Testis (tissue), 2 donors: ENCODE measurements at regions not wholly inside any gene's neighbourhood (a gene's known extent, or its start where the extent isn't known, plus 50 kb on each side); places are given as distances from the start of the nearest gene placed in this dataset.
A peak's percentile ranks its signal among the peaks of the same experiment; 100 is the strongest.

Experiments
- DNase-seq: peaks from one replicate; pipeline ENCODE4 v3.0.0-alpha.2; 2019
- H3K27ac ChIP-seq, 2 donors: fragments of 200-600 bp; sonication (generic); one replicate each; pipeline ENCODE4 v1.5.1; 2019
- H3K27me3 ChIP-seq: fragments of 200-600 bp; sonication (generic); one replicate; pipeline ENCODE4 v1.5.1; 2019
- H3K36me3 ChIP-seq: fragments of 200-600 bp; sonication (generic); one replicate; pipeline ENCODE4 v1.5.1; 2017; ENCODE audit warnings: low read depth; ENCODE audit errors: missing control alignments
- H3K4me1 ChIP-seq: fragments of 200-600 bp; sonication (generic); one replicate; pipeline ENCODE4 v1.5.1; 2019
- H3K4me3 ChIP-seq, 2 donors: fragments of 200-600 bp; sonication (generic); one replicate each; pipeline ENCODE4 v1.5.1; 2017 to 2019
- H3K9me3 ChIP-seq: fragments of 200-600 bp; sonication (generic); one replicate; pipeline ENCODE4 v1.5.1; 2017
- CTCF ChIP-seq, 3 experiments: fragments of 450-650 bp in 2 of 3; fragments of 200-600 bp in 1 of 3; sonication (generic) in 1 of 3; IDR thresholded peaks; one replicate each; pipeline ENCODE4 v1.5.1; 2016 to 2019; ENCODE audit warnings: antibody characterized with exemption in 3 of 3, mild to moderate bottlenecking in 2 of 3, moderate library complexity in 1 of 3
- POLR2A ChIP-seq: fragments of 450-650 bp; IDR thresholded peaks from one replicate; pipeline ENCODE4 v1.6.1; 2017; ENCODE audit warnings: antibody characterized with exemption, mild to moderate bottlenecking, moderate library complexity
- WGBS, 2 donors: methylation state at CpG; one replicate each; pipeline ENCODE4 v1.1.5; 2018; 5-methylcytosine and 5-hydroxymethylcytosine counted together
- intact Hi-C: fragments of 100-400 bp; cut with DNase I; formaldehyde crosslinking; loops from one replicate; pipeline ENCODE4 v1.15.1; 2023; ENCODE audit warnings: low total_unique reads

- no peaks in the 10 kb centered on the region for H3K9me3 ChIP-seq
- H3K27me3 ChIP-seq = no peaks in the 10 kb centered on the region
- H3K4me3 ChIP-seq = no peak overlapping the region
- H3K27ac ChIP-seq = peak overlapping the region in 1 of 2 donors; percentile 18
- DNase-seq = no peak
- intact Hi-C loops = no loop called here
- TF ChIP-seq POLR2A = no peak
- no peak for TF ChIP-seq CTCF (IDR thresholded peaks at IDR 0.05)
- H3K36me3 ChIP-seq = no peaks in the 10 kb centered on the region
- 72% methylated on average over 20 of the region's 20 CpGs for WGBS, 2 donors
- H3K4me1 ChIP-seq = no peaks in the 10 kb centered on the region
Measured at GRCh38 chr12:114747012-114747858, 63.3 kb upstream of the TBX3 start.

- no peaks in the 10 kb centered on the region for H3K36me3 ChIP-seq
- H3K27ac ChIP-seq = no peak overlapping the region
- DNase-seq = no peak
- H3K4me3 ChIP-seq = no peak overlapping the region
- intact Hi-C loops = no loop called here
- TF ChIP-seq POLR2A (no peak), CTCF (IDR thresholded peaks at IDR 0.05) (no peak)
- WGBS, 2 donors = 57 to 60% methylated on average over 6 of the region's 6 CpGs
- H3K4me1 ChIP-seq = no peaks in the 10 kb centered on the region
- no peaks in the 10 kb centered on the region for H3K9me3 ChIP-seq
- H3K27me3 ChIP-seq = no peaks in the 10 kb centered on the region
Measured at GRCh38 chr12:114746297-114747011, 62.5 kb upstream of the TBX3 start.

GRCh38 chr12:114744691-114745090 lies 60.7 kb upstream of the TBX3 start:
- H3K4me3 ChIP-seq = no peak overlapping the region
- no peaks in the 10 kb centered on the region for H3K27me3 ChIP-seq
- no peaks in the 10 kb centered on the region for H3K4me1 ChIP-seq
- no peaks in the 10 kb centered on the region for H3K36me3 ChIP-seq
- intact Hi-C loops = no loop called here
- no peaks in the 10 kb centered on the region for H3K9me3 ChIP-seq
- WGBS, 2 donors = 59 to 61% methylated on average over 15 of the region's 15 CpGs
- no peak overlapping the region for H3K27ac ChIP-seq
- TF ChIP-seq CTCF (IDR thresholded peaks at IDR 0.05) = no peak
- TF ChIP-seq POLR2A = no peak
- DNase-seq = no peak

GRCh38 chr12:114744285-114744684 lies 60.3 kb upstream of the TBX3 start:
- Histone ChIP-seq H3K4me1 (no peaks in the 10 kb centered on the region), H3K27me3 (no peaks in the 10 kb centered on the region), H3K4me3 (no peak overlapping the region), H3K9me3 (no peaks in the 10 kb centered on the region), H3K36me3 (no peaks in the 10 kb centered on the region), H3K27ac (no peak overlapping the region)
- TF ChIP-seq POLR2A (no peak), CTCF (IDR thresholded peaks at IDR 0.05) (no peak)
- DNase-seq = no peak
- intact Hi-C loops = no loop called here
- 93 to 94% methylated on average over 6 of the region's 6 CpGs for WGBS, 2 donors
